HL-60 (cell line): ENCODE measurements at regions not wholly inside any gene's neighbourhood (a gene's known extent, or its start where the extent isn't known, plus 50 kb on each side); places are given as distances from the start of the nearest gene placed in this dataset.

Experiments used
- CTCF ChIP-seq: IDR thresholded peaks from one replicate; pipeline ENCODE4 v1.5.1; 2011; ENCODE audit warnings: low read length, control low read depth, inconsistent platforms; ENCODE audit not compliant: insufficient read depth
- POLR2AphosphoS5 ChIP-seq: IDR thresholded peaks from 2 replicates; pipeline ENCODE4 v1.6.1; 2012; ENCODE audit warnings: low read depth
- REST ChIP-seq: IDR thresholded peaks from 2 replicates; pipeline ENCODE4 v1.6.1; 2012; ENCODE audit warnings: low read depth; ENCODE audit not compliant: insufficient replicate concordance

GRCh38 chr13:39811051-39811450, 155.6 kb downstream of the COG6 start:
- TF ChIP-seq CTCF (no peak), REST (no peak), POLR2AphosphoS5 (no peak)
